ENCODE measurements at regions not wholly inside any gene's neighbourhood (a gene's known extent, or its start where the extent isn't known, plus 50 kb on each side); places are given as distances from the start of the nearest gene placed in this dataset.

GRCh38 chr2:155958834-155959233, 373.7 kb downstream of the NR4A2 start:
- no peaks in the 10 kb centered on the region for H3K9me3 Mint-ChIP-seq
- no peak overlapping the region for H3K4me3 Mint-ChIP-seq
- no peak overlapping the region for H3K27ac Mint-ChIP-seq
- no peaks in the 10 kb centered on the region for H3K4me1 Mint-ChIP-seq
- no peak for DNase-seq
- TF ChIP-seq, protein P1, sequence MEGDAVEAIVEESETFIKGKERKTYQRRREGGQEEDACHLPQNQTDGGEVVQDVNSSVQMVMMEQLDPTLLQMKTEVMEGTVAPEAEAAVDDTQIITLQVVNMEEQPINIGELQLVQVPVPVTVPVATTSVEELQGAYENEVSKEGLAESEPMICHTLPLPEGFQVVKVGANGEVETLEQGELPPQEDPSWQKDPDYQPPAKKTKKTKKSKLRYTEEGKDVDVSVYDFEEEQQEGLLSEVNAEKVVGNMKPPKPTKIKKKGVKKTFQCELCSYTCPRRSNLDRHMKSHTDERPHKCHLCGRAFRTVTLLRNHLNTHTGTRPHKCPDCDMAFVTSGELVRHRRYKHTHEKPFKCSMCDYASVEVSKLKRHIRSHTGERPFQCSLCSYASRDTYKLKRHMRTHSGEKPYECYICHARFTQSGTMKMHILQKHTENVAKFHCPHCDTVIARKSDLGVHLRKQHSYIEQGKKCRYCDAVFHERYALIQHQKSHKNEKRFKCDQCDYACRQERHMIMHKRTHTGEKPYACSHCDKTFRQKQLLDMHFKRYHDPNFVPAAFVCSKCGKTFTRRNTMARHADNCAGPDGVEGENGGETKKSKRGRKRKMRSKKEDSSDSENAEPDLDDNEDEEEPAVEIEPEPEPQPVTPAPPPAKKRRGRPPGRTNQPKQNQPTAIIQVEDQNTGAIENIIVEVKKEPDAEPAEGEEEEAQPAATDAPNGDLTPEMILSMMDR (IDR thresholded peaks at IDR 0.05), result no peak
- H3K27me3 Mint-ChIP-seq (ENCODE audit: low read depth, poor library complexity), result no peaks in the 10 kb centered on the region
- peaks cover 5% of the 10 kb centered on the region for H3K36me3 Mint-ChIP-seq (ENCODE audit: low read depth)

- no peak for DNase-seq
- Mint-ChIP-seq H3K27ac (no peak overlapping the region), H3K27me3 (ENCODE audit: low read depth, poor library complexity) (no peaks in the 10 kb centered on the region), H3K9me3 (peaks cover 14% of the 10 kb centered on the region), H3K4me3 (no peak overlapping the region), H3K4me1 (no peaks in the 10 kb centered on the region), H3K36me3 (ENCODE audit: low read depth) (no peaks in the 10 kb centered on the region)
- TF ChIP-seq, protein P1 (IDR thresholded peaks at IDR 0.05), result no peak
Observed at GRCh38 chr2:155947069-155947468, 385.5 kb downstream of the NR4A2 start.

- no peak overlapping the region for H3K27ac Mint-ChIP-seq
- no peaks in the 10 kb centered on the region for H3K4me1 Mint-ChIP-seq
- no peak for DNase-seq
- H3K9me3 Mint-ChIP-seq, result peaks cover 24% of the 10 kb centered on the region
- TF ChIP-seq, protein P1 (IDR thresholded peaks at IDR 0.05), result no peak
- H3K27me3 Mint-ChIP-seq (ENCODE audit: low read depth, poor library complexity), result peaks cover 3% of the 10 kb centered on the region
- H3K4me3 Mint-ChIP-seq, result no peak overlapping the region
- no peaks in the 10 kb centered on the region for H3K36me3 Mint-ChIP-seq (ENCODE audit: low read depth)
Observed at GRCh38 chr2:155944218-155944617, 388.3 kb downstream of the NR4A2 start.

DNA sequence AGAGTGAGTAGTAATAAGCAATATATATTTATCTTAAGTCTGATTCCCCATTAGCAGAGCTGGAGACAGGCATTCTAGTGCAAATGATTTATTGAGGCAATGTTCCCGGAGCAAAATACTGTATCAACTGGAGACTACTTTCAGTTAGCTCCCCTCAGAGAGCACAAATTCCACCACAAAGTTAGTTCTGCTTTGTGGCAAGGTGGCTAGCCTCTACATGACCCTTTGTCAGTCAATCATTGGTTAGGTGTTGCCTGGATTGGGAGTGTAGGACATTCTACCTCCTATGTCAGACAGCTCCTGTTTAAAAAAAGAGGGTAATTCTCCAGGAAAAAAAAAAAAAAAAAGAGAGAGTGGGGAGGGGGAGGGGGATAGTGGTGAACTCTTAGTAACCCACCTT, 402.2 kb downstream of the NR4A2 start:
- Mint-ChIP-seq H3K36me3 (ENCODE audit: low read depth) (no peaks in the 10 kb centered on the region), H3K27ac (no peak overlapping the region), H3K9me3 (peaks cover 17% of the 10 kb centered on the region), H3K4me3 (no peak overlapping the region), H3K27me3 (ENCODE audit: low read depth, poor library complexity) (no peaks in the 10 kb centered on the region), H3K4me1 (no peaks in the 10 kb centered on the region)
- DNase-seq, result no peak
- TF ChIP-seq, protein P1 (IDR thresholded peaks at IDR 0.05), result no peak

GRCh38 chr2:155917380-155917779, 415.1 kb downstream of the NR4A2 start:
- H3K4me1 Mint-ChIP-seq, result no peaks in the 10 kb centered on the region

DNA sequence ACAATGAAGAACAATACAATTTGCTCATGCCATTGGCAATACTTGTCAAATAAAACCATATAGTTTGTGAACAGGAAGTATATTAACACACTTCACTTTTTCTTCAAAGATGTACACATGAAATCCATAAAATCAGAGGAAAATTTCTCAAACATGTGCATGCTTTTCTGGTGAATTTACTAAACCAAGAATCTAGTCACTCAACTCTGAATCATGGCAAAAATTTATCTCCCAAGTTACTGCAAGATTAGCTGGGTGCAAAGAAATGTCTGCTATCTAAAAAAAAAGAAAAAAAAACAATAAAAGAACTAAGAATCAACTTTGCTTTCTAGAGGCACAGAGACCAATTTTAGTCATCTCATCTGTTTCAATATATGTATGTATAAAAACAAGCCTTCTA, 419.2 kb downstream of the NR4A2 start:
- TF ChIP-seq, protein P1 (IDR thresholded peaks at IDR 0.05), result no peak
- Mint-ChIP-seq H3K27me3 (ENCODE audit: low read depth, poor library complexity) (no peaks in the 10 kb centered on the region), H3K9me3 (no peaks in the 10 kb centered on the region), H3K4me3 (no peak overlapping the region), H3K4me1 (no peaks in the 10 kb centered on the region), H3K36me3 (ENCODE audit: low read depth) (no peaks in the 10 kb centered on the region), H3K27ac (no peak overlapping the region)
- no peak for DNase-seq

More at GRCh38 chr2:155917380-155917779, 415.1 kb downstream of the NR4A2 start:
- Mint-ChIP-seq H3K27ac (no peak overlapping the region), H3K4me3 (no peak overlapping the region), H3K27me3 (ENCODE audit: low read depth, poor library complexity) (no peaks in the 10 kb centered on the region), H3K36me3 (ENCODE audit: low read depth) (no peaks in the 10 kb centered on the region), H3K9me3 (no peaks in the 10 kb centered on the region)
- TF ChIP-seq, protein P1 (IDR thresholded peaks at IDR 0.05), result no peak
- no peak for DNase-seq
